DOHH2 (cell line): ENCODE measurements at regions not wholly inside any gene's neighbourhood (a gene's known extent, or its start where the extent isn't known, plus 50 kb on each side); places are given as distances from the start of the nearest gene placed in this dataset.

Experiments used
- EZH2phosphoT487 ChIP-seq: fragments of 200-600 bp; sonication (generic); IDR thresholded peaks from 2 replicates; pipeline ENCODE4 v1.6.1; 2017; ENCODE audit warnings: borderline replicate concordance, mild to moderate bottlenecking, antibody characterized with exemption, low read length, moderate library complexity, mixed read lengths
- TF ChIP-seq, protein P1 (sequence below): fragments of 200-600 bp; sonication (generic); IDR thresholded peaks from one replicate; pipeline ENCODE4 v1.5.1; 2014; ENCODE audit warnings: antibody characterized with exemption, mild to moderate bottlenecking, low read depth, low read length; ENCODE audit not compliant: poor library complexity, severe bottlenecking

DNA sequence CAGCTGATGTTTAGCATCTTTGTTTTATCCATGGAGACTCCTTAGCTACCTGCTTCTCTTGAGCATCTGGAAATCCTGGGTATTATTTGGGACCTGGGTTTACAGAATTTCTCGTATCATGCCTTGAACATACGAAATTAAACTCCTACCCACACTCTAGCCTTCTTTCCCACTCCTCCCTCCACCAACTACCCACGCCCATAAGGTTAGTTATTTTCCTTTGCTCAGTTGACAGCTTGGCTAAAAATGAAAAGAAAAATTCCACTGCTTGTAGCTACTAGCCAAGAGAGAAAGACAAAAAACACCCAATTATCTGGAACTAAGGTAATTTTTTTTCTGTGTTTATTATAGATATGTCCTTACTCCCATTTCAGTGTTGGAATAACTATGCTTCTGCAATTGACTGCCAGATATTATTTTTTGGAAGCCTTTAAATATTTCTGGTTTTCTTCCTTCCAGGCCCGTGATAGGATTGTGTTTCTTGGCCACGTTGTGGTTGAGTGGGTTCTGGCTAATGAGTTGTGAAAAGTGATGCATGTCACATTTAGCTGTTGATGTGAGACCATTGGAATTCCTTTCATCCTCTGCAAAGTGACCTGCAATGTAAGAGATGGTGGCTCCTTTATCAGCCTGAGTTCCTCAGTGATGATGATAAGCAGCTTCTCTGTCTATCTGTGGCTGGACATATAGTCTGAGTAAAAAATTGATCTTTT is 308.1 kb downstream of the LRRC70 start:
- TF ChIP-seq, protein P1, sequence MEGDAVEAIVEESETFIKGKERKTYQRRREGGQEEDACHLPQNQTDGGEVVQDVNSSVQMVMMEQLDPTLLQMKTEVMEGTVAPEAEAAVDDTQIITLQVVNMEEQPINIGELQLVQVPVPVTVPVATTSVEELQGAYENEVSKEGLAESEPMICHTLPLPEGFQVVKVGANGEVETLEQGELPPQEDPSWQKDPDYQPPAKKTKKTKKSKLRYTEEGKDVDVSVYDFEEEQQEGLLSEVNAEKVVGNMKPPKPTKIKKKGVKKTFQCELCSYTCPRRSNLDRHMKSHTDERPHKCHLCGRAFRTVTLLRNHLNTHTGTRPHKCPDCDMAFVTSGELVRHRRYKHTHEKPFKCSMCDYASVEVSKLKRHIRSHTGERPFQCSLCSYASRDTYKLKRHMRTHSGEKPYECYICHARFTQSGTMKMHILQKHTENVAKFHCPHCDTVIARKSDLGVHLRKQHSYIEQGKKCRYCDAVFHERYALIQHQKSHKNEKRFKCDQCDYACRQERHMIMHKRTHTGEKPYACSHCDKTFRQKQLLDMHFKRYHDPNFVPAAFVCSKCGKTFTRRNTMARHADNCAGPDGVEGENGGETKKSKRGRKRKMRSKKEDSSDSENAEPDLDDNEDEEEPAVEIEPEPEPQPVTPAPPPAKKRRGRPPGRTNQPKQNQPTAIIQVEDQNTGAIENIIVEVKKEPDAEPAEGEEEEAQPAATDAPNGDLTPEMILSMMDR, result no peak
- TF ChIP-seq EZH2phosphoT487, result no peak
